IMR-90 (cell line): ENCODE measurements at regions not wholly inside any gene's neighbourhood (a gene's known extent, or its start where the extent isn't known, plus 50 kb on each side); places are given as distances from the start of the nearest gene placed in this dataset.

ENCODE experiments used
- ATAC-seq: fragments of 200-7000 bp; cut with Tn5 transposase; 2 replicates; pipeline ENCODE4 v1.9.1; 2020; ENCODE audit warnings: low read depth, mild to moderate bottlenecking, moderate library complexity
- BruUV-seq: library from RNA; stranded (reverse); fragments of 400-500 nt; replicated peaks from 2 replicates; lab custom pipeline; 2021; lab: Mats Ljungman, UMichigan
- CTCF ChIA-PET: fragments of 300-600 bp; formaldehyde crosslinking; extraction: SDS; loops from one replicate; lab custom pipeline; 2021; ENCODE audit warnings: antibody characterized with exemption; lab: Yijun Ruan, JAX
- POLR2A ChIA-PET: fragments of 300-600 bp; sonication (Branson Sonifier 250); formaldehyde crosslinking; loops from one replicate; lab custom pipeline; 2022; ENCODE audit warnings: antibody characterized with exemption; ENCODE audit not compliant: unreplicated experiment; lab: Charles Lee
- DNase-seq: peaks from one replicate; pipeline ENCODE4 v3.0.0; 2013
- H2AFZ ChIP-seq: replicated peaks from 2 replicates; pipeline ENCODE3; 2013; ENCODE audit warnings: low read length, mild to moderate bottlenecking; ENCODE audit not compliant: poor library complexity
- H2AK5ac ChIP-seq: 2 replicates; pipeline ENCODE4 v1.6.1; 2013; ENCODE audit warnings: low read depth, low read length, inconsistent platforms
- H2AK9ac ChIP-seq: replicated peaks from 2 replicates; pipeline ENCODE3; 2013; ENCODE audit warnings: mild to moderate bottlenecking, low read depth, low read length, moderate library complexity; ENCODE audit not compliant: poor library complexity
- H2BK120ac ChIP-seq: 2 replicates; pipeline ENCODE4 v1.6.1; 2013; ENCODE audit warnings: low read depth, low read length, inconsistent platforms
- H2BK15ac ChIP-seq: 3 replicates; pipeline ENCODE4 v1.6.1; 2013; ENCODE audit warnings: low read depth, low read length, inconsistent platforms
- H2BK20ac ChIP-seq: 2 replicates; pipeline ENCODE4 v1.6.1; 2013; ENCODE audit warnings: low read depth, mild to moderate bottlenecking, inconsistent platforms, low read length, moderate library complexity
- H2BK5ac ChIP-seq: 2 replicates; pipeline ENCODE4 v1.6.1; 2013; ENCODE audit warnings: mild to moderate bottlenecking, low read depth, low read length, inconsistent platforms; ENCODE audit not compliant: poor library complexity, severe bottlenecking
- H3K14ac ChIP-seq: replicated peaks from 2 replicates; pipeline ENCODE4 v1.6.1; 2013; ENCODE audit warnings: low read depth, low read length, inconsistent platforms
- H3K18ac ChIP-seq: 2 replicates; pipeline ENCODE4 v1.6.1; 2013; ENCODE audit warnings: low read depth, low read length, control low read depth
- H3K23ac ChIP-seq: 2 replicates; pipeline ENCODE4 v1.6.1; 2013; ENCODE audit warnings: low read depth, low read length, inconsistent platforms
- H3K27ac ChIP-seq: 2 replicates; pipeline ENCODE4 v1.5.1; 2013; ENCODE audit warnings: mild to moderate bottlenecking, control low read depth, low read length; ENCODE audit not compliant: insufficient read depth
- H3K27me3 ChIP-seq: 2 replicates; pipeline ENCODE4 v1.6.1; 2013; ENCODE audit warnings: low read length; ENCODE audit not compliant: control insufficient read depth, insufficient read depth
- H3K36me3 ChIP-seq: 2 replicates; pipeline ENCODE4 v1.6.1; 2013; ENCODE audit warnings: low read length, mixed read lengths; ENCODE audit not compliant: control insufficient read depth, insufficient read depth
- H3K4ac ChIP-seq: 2 replicates; pipeline ENCODE4 v1.6.1; 2013; ENCODE audit warnings: low read depth, low read length, inconsistent platforms
- H3K4me1 ChIP-seq: 2 replicates; pipeline ENCODE4 v1.6.1; 2013; ENCODE audit warnings: low read length, mixed read lengths; ENCODE audit not compliant: control insufficient read depth, insufficient read depth
- H3K4me2 ChIP-seq: 2 replicates; pipeline ENCODE4 v1.6.1; 2013; ENCODE audit warnings: low read depth, mild to moderate bottlenecking, control low read depth, low read length, moderate library complexity
- H3K4me3 ChIP-seq: 2 replicates; pipeline ENCODE4 v1.5.1; 2013; ENCODE audit warnings: low read depth, mild to moderate bottlenecking, control low read depth, low read length, moderate library complexity; ENCODE audit not compliant: insufficient read depth
- H3K56ac ChIP-seq: 2 replicates; pipeline ENCODE4 v1.6.1; 2013; ENCODE audit warnings: low read length, inconsistent platforms; ENCODE audit not compliant: insufficient read depth; ENCODE audit errors: extremely low read depth
- H3K79me1 ChIP-seq, 2 experiments: 2 replicates each; pipeline ENCODE4 v1.6.1; 2013; ENCODE audit warnings: low read length in 2 of 2, inconsistent platforms in 1 of 2, low read depth in 1 of 2
- H3K9ac ChIP-seq: 2 replicates; pipeline ENCODE4 v1.6.1; 2013; ENCODE audit warnings: low read depth, low read length, control low read depth
- H3K9me1 ChIP-seq: 2 replicates; pipeline ENCODE4 v1.6.1; 2013; ENCODE audit warnings: low read length, inconsistent platforms; ENCODE audit not compliant: insufficient read depth
- H3K9me3 ChIP-seq: 2 replicates; pipeline ENCODE4 v1.6.1; 2013; ENCODE audit warnings: low read length; ENCODE audit not compliant: control insufficient read depth, insufficient read depth
- H4K20me1 ChIP-seq: 2 replicates; pipeline ENCODE4 v1.6.1; 2013; ENCODE audit warnings: low read length, inconsistent platforms; ENCODE audit not compliant: insufficient read depth
- H4K5ac ChIP-seq: 2 replicates; pipeline ENCODE4 v1.6.1; 2013; ENCODE audit warnings: mild to moderate bottlenecking, low read depth, low read length, control low read depth
- H4K8ac ChIP-seq, 2 experiments: 2 replicates each; pipeline ENCODE4 v1.6.1; 2013; ENCODE audit warnings: low read depth in 2 of 2, low read length in 2 of 2, control low read depth in 1 of 2, inconsistent platforms in 1 of 2
- H4K91ac ChIP-seq: 2 replicates; pipeline ENCODE4 v1.6.1; 2013; ENCODE audit warnings: low read depth, low read length, inconsistent platforms; ENCODE audit not compliant: insufficient read depth
- CEBPB ChIP-seq: IDR thresholded peaks from 2 replicates; pipeline ENCODE4 v1.6.1; 2012; ENCODE audit warnings: low read depth, low read length, improper control_type of control experiment
- CHD1 ChIP-seq: IDR thresholded peaks from 2 replicates; pipeline ENCODE4 v1.6.1; 2012; ENCODE audit warnings: low read depth, low read length, improper control_type of control experiment
- CTCF ChIP-seq: conservative IDR thresholded peaks from 2 replicates; pipeline ENCODE4 v1.5.1; 2012; ENCODE audit warnings: mild to moderate bottlenecking, low read depth, low read length, improper control_type of control experiment
- FOS ChIP-seq: fragments of 150-350 bp; IDR thresholded peaks from 2 replicates; pipeline ENCODE4 v1.6.1; 2016; ENCODE audit warnings: low read depth, low read length
- MAFK ChIP-seq: IDR thresholded peaks from 2 replicates; pipeline ENCODE4 v1.6.1; 2012; ENCODE audit warnings: low read depth, low read length, improper control_type of control experiment
- MXI1 ChIP-seq: IDR thresholded peaks from 2 replicates; pipeline ENCODE4 v1.6.1; 2012; ENCODE audit warnings: low read depth, mild to moderate bottlenecking, low read length, moderate library complexity, borderline replicate concordance
- NFE2L2 ChIP-seq: fragments of 150-350 bp; IDR thresholded peaks from 2 replicates; pipeline ENCODE4 v1.6.1; 2016; ENCODE audit warnings: low read depth, mild to moderate bottlenecking, low read length
- POLR2A ChIP-seq: IDR thresholded peaks from 2 replicates; pipeline ENCODE4 v1.6.1; 2012; ENCODE audit warnings: mild to moderate bottlenecking, low read depth, low read length
- RAD21 ChIP-seq: IDR thresholded peaks from 2 replicates; pipeline ENCODE4 v1.6.1; 2012; ENCODE audit warnings: low read length, improper control_type of control experiment
- RCOR1 ChIP-seq: IDR thresholded peaks from 2 replicates; pipeline ENCODE4 v1.6.1; 2012; ENCODE audit warnings: mild to moderate bottlenecking, low read length, improper control_type of control experiment; ENCODE audit not compliant: insufficient replicate concordance
- RFX5 ChIP-seq: IDR thresholded peaks from 2 replicates; pipeline ENCODE4 v1.8.0; 2012; ENCODE audit warnings: low read depth, mild to moderate bottlenecking, low read length, moderate library complexity
- SMC3 ChIP-seq: fragments of 150-350 bp; IDR thresholded peaks from 2 replicates; pipeline ENCODE4 v1.6.1; 2016; ENCODE audit warnings: low read depth, mild to moderate bottlenecking, antibody characterized with exemption, low read length, moderate library complexity
- WGBS, 2 experiments: methylation state at CpG; one replicate each; pipeline versions ENCODE4 v1.1.5 to v1.1.7; 2013; ENCODE audit warnings: missing lambda C conversion rate in 2 of 2; ENCODE audit not compliant: insufficient read length in 1 of 2; ENCODE audit errors: extremely low coverage in 2 of 2; 5-methylcytosine and 5-hydroxymethylcytosine counted together
- dilution Hi-C: fragments of 300-500 bp; cut with HindIII; formaldehyde crosslinking; loops from one replicate; pipeline ENCODE4 v1.14.3; 2018; ENCODE audit warnings: low sequenced_read_pairs; ENCODE audit not compliant: unreplicated experiment
- in situ Hi-C: fragments of 300-500 bp; cut with MboI; formaldehyde crosslinking; loops from 3 replicates; pipeline ENCODE4 v1.14.3; 2019; ENCODE audit warnings: low sequenced_read_pairs, inconsistent platforms, mixed read lengths
- intact Hi-C: fragments of 100-400 bp; cut with micrococcal nuclease; formaldehyde crosslinking; loops from 2 replicates; pipeline ENCODE4 v1.10.0; 2022
- TF ChIP-seq, protein P1 (sequence below): fragments of 150-350 bp; IDR thresholded peaks from 2 replicates; pipeline ENCODE4 v1.6.1; 2016; ENCODE audit warnings: low read depth, mild to moderate bottlenecking, low read length, moderate library complexity, borderline replicate concordance

DNA sequence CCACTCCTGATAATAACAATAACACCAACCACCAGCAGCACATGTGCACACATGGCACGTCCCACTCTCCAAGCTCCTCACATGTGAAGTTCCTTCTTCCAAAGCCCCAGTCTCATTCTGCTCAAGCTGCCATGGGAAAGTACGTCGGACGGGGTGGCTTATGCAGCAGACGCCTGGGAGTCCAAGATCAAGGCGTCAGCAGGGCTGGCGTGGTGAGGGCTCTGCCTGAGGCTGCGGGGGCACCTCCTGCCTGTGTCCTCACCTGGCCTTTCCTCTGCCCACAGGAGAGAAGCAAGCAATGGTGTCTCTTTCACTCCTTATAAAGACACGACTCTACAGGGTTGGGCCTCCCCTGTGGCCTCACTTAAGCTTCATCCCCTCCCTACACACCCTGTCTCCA lies 68.8 kb upstream of the INSIG1 start:
- no peak for TF ChIP-seq CTCF
- TF ChIP-seq MAFK = no peak
- no peak for TF ChIP-seq NFE2L2
- TF ChIP-seq, protein P1, sequence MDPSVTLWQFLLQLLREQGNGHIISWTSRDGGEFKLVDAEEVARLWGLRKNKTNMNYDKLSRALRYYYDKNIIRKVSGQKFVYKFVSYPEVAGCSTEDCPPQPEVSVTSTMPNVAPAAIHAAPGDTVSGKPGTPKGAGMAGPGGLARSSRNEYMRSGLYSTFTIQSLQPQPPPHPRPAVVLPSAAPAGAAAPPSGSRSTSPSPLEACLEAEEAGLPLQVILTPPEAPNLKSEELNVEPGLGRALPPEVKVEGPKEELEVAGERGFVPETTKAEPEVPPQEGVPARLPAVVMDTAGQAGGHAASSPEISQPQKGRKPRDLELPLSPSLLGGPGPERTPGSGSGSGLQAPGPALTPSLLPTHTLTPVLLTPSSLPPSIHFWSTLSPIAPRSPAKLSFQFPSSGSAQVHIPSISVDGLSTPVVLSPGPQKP = no peak
- no peak for TF ChIP-seq CHD1
- TF ChIP-seq CEBPB = no peak
- TF ChIP-seq SMC3 = no peak
- no peak for TF ChIP-seq RCOR1
- TF ChIP-seq RFX5 = no peak
- no peak for TF ChIP-seq FOS
- TF ChIP-seq POLR2A = no peak
- TF ChIP-seq RAD21 = no peak
- no peak for TF ChIP-seq MXI1
- no peak overlapping the region for H3K4me2 ChIP-seq
- intact Hi-C loops = no loop called here
- WGBS, 2 experiments = 92% methylated on average over 2 of the region's 9 CpGs; no CpG with 5 or more reads in 1 of the 2 experiments
- no peak overlapping the region for H2AFZ ChIP-seq
- no peak overlapping the region for H3K9ac ChIP-seq
- H4K5ac ChIP-seq = no peak overlapping the region
- in situ Hi-C loops = no loop called here
- peak overlapping the region; percentile 76 for H2BK120ac ChIP-seq
- no peaks in the 10 kb centered on the region for H4K20me1 ChIP-seq
- peak overlapping the region; percentile 61 for H4K91ac ChIP-seq
- ATAC-seq (no peak), DNase-seq (no peak)
- H3K4me3 ChIP-seq = no peak overlapping the region
- H3K14ac ChIP-seq = peak overlapping the region; percentile 19; the same call in 1 of the 2 replicates
- H3K4me1 ChIP-seq = peaks cover 13% of the 10 kb centered on the region
- no peak overlapping the region; the same call in 1 of the 2 replicates for H3K27ac ChIP-seq
- ChIA-PET CTCF (no interaction called here), POLR2A (interaction anchor here (0.6 kb wide), 1 partner anchor 342 kb away, joined by 4 read pairs; no protein-coding TSS in a partner anchor)
- H3K9me1 ChIP-seq = peaks cover 13% of the 10 kb centered on the region
- dilution Hi-C loops = no loop called here
- peak overlapping the region; percentile 95 for H2BK15ac ChIP-seq
- no peak overlapping the region for H3K18ac ChIP-seq
- no TSS peak for BruUV-seq
- H4K8ac ChIP-seq = peak overlapping the region in 1 of 2 experiments; percentile 30; a peak in 2 of 4 replicates
- H3K36me3 ChIP-seq = no peaks in the 10 kb centered on the region
- no peaks in the 10 kb centered on the region for H3K79me1 ChIP-seq
- H3K23ac ChIP-seq = no peak overlapping the region
- no peaks in the 10 kb centered on the region for H3K9me3 ChIP-seq
- peak overlapping the region; percentile 84 for H3K4ac ChIP-seq
- H2BK20ac ChIP-seq = peak overlapping the region; percentile 63
- H3K56ac ChIP-seq = no peak overlapping the region
- H2BK5ac ChIP-seq = peak overlapping the region; percentile 47
- peak overlapping the region; percentile 50 for H2AK9ac ChIP-seq
- peaks cover 2% of the 10 kb centered on the region; the same call in 1 of the 2 replicates for H3K27me3 ChIP-seq
- H2AK5ac ChIP-seq = peak overlapping the region; percentile 91
